Ectodermal cell (in vitro differentiated cells): ENCODE measurements at regions not wholly inside any gene's neighbourhood (a gene's known extent, or its start where the extent isn't known, plus 50 kb on each side); places are given as distances from the start of the nearest gene placed in this dataset.

ENCODE experiments used
- H3K27ac ChIP-seq: 2 replicates; pipeline ENCODE4 v1.7.0; 2013; ENCODE audit warnings: mild to moderate bottlenecking, low read depth, low read length; ENCODE audit not compliant: insufficient read depth, poor library complexity, severe bottlenecking
- H3K27me3 ChIP-seq: 2 replicates; pipeline ENCODE4 v1.7.0; 2013; ENCODE audit warnings: mild to moderate bottlenecking, low read length; ENCODE audit not compliant: insufficient read depth, control insufficient read depth, poor library complexity, severe bottlenecking
- H3K36me3 ChIP-seq: one replicate; pipeline ENCODE4 v1.7.0; 2013; ENCODE audit warnings: low read length; ENCODE audit not compliant: control insufficient read depth, insufficient read depth
- H3K4me1 ChIP-seq: one replicate; pipeline ENCODE4 v1.7.0; 2013; ENCODE audit warnings: low read length; ENCODE audit not compliant: control insufficient read depth, insufficient read depth
- H3K4me3 ChIP-seq: 2 replicates; pipeline ENCODE4 v1.7.0; 2013; ENCODE audit warnings: low read depth, low read length, control low read depth; ENCODE audit not compliant: insufficient read depth
- H3K9me3 ChIP-seq: 2 replicates; pipeline ENCODE4 v1.7.0; 2013; ENCODE audit warnings: mild to moderate bottlenecking, low read length, moderate library complexity; ENCODE audit not compliant: control insufficient read depth
- WGBS, 2 experiments: methylation state at CpG; one replicate each; pipeline ENCODE4 v1.1.7; 2013; ENCODE audit warnings: missing lambda C conversion rate in 2 of 2; 5-methylcytosine and 5-hydroxymethylcytosine counted together

DNA sequence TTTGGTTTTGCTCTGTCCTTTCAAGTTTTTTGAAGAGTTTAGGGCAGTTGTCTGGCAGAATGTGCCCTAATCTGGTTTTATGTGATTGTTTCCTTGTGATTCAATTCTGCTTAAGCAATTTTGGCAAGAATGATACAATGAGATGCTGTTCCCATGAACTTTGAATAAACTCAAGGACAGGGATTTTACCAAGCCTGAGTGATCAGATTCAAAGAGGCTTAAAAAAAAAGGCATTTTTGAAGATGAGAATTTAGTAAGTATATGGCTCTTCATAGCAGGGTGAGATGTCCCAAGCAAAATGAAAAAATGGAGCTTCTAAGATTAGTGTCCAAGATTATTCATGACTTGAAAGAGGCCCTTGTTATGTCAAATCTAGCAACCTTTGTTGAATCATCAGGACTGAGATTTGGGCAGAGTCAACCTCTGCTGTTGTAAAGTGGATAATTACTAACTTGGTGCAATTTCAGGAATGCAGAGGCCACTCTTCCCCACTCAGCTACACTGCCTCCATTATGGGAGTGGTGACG lies 180.6 kb upstream of the NUDT4 start:
- no peaks in the 10 kb centered on the region for H3K36me3 ChIP-seq
- 60 to 100% methylated on average over 1 of the region's 1 CpG for WGBS, 2 experiments

DNA sequence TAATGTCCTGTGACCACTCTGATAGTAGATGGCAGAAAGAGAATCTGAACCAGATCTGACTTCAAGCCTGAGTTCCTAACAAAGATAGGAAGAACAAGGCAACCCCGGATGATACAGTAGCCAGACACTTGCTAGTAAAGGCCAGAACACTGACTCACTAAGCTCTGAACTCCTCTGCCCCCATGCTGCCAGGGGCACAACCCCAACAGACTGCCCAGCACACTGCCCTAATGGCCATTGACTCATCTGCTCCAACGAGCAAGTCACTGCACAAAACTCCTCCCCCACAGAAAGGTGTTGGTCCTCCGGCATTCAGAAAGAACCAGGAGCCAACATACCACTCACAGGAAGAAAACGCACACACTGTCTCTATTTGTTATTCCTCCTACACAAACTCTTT lies 179.6 kb upstream of the NUDT4 start:
- Histone ChIP-seq H3K27me3 (no peaks in the 10 kb centered on the region), H3K9me3 (no peaks in the 10 kb centered on the region), H3K36me3 (no peaks in the 10 kb centered on the region), H3K27ac (no peak overlapping the region), H3K4me3 (no peak overlapping the region), H3K4me1 (no peaks in the 10 kb centered on the region)
- 80 to 84% methylated on average over 3 to 4 of the region's 4 CpGs for WGBS, 2 experiments

More for the DNA sequence above, 180.6 kb upstream of the NUDT4 start:
- no peak overlapping the region for H3K4me3 ChIP-seq
- no peaks in the 10 kb centered on the region for H3K4me1 ChIP-seq
- no peaks in the 10 kb centered on the region for H3K9me3 ChIP-seq
- no peaks in the 10 kb centered on the region for H3K27me3 ChIP-seq
- H3K27ac ChIP-seq: no peak overlapping the region

DNA sequence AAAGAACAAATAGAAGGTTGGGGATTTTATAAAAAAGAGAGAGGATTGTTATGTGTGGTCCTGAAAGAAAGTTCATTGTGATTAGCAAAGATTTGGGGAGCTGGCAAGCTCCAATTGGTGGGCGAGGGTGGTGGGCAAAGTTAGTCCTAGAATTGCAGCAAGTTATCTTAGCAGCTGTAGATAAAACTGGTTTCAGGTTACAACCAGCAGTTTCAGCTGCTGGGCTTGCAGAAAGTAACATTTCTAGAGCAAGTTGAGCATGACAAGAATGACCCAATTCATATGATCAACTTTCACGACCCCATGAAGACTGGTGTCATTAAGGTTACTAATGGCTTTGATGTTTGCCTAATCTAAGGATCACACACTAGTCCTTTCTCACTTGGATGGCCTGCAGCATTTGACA lies 177.9 kb upstream of the NUDT4 start:
- no peaks in the 10 kb centered on the region for H3K4me1 ChIP-seq
- H3K36me3 ChIP-seq: no peaks in the 10 kb centered on the region
- no peak overlapping the region for H3K27ac ChIP-seq
- WGBS, 2 experiments: 88 to 96% methylated on average over 2 of the region's 2 CpGs
- H3K9me3 ChIP-seq: no peaks in the 10 kb centered on the region
- H3K27me3 ChIP-seq: no peaks in the 10 kb centered on the region
- H3K4me3 ChIP-seq: no peak overlapping the region

DNA sequence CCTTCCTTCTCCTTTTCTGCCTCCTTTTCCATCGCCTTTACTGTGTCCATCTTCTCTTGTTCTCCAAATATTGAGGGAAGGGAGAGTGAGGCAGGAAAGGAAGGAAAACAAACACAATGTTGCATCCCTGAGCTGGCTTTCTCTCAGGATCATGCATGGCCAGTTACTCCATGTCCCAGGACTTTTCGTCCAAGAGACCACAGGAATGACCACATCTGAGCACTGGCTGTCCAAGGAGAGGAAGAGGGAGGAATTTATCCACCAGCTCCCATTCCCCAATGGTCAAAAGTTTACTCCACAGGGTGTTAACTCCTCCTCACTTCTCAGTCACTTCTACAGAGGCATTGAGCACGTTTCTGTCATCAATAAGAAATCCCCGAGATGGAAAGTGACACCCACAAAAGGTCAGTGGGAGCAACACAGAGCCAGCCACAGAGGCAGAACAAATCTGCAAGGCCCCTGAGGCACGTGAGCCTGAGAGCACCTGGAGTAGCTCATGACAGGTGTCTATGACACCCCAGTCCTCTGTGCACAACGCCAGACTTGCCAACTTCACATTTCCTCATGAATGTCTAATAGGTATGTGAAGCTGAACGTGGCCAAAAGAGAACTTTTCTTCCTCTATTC lies 177.3 kb upstream of the NUDT4 start:
- Histone ChIP-seq H3K36me3 (no peaks in the 10 kb centered on the region), H3K9me3 (no peaks in the 10 kb centered on the region), H3K4me3 (no peak overlapping the region), H3K4me1 (no peaks in the 10 kb centered on the region), H3K27me3 (no peaks in the 10 kb centered on the region), H3K27ac (no peak overlapping the region)
- WGBS, 2 experiments: 86 to 92% methylated on average over 7 of the region's 7 CpGs

DNA sequence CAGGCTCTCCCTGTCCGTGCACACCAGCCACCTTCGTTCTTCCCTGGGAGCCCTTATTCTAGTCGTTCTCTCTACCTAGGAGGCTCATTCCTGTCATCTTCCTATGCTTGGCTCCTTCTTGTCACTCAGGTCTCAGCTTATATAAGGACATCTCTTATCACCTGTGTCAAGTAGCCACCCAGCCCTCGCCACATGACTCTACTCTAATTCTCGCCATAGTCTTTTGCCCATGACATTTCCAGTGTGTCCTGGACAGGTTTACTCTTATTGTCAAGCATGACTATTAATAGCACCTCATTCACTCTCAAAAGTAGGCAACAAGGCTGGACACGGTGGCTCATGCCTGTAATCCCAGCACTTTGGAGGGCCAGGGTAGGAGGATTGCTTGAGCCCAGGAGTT lies 175.7 kb upstream of the NUDT4 start:
- Histone ChIP-seq H3K9me3 (no peaks in the 10 kb centered on the region), H3K27ac (no peak overlapping the region), H3K36me3 (no peaks in the 10 kb centered on the region), H3K27me3 (no peaks in the 10 kb centered on the region), H3K4me3 (no peak overlapping the region), H3K4me1 (no peaks in the 10 kb centered on the region)
- 89 to 95% methylated on average over 6 of the region's 6 CpGs for WGBS, 2 experiments

DNA sequence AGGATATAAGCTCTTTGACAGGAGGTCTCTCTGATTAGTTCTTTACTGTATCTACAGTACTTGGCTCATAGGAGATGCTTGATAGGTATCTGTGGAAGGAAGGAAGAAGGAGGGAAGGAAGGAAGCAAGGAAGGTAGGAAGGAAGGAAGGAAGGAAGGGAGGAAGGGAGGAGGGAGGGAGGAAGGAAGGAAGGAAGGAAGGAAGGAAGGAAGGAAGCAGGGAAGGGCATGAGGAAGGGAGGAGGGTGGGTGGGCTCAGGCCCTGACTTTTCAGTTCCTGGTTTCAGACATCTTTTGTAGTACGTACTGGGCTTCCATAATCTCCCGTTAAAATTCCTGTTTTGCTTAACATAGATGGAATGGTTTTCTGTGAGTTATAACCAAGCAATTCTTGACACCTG lies 175.0 kb upstream of the NUDT4 start:
- Histone ChIP-seq H3K36me3 (no peaks in the 10 kb centered on the region), H3K9me3 (no peaks in the 10 kb centered on the region), H3K27me3 (no peaks in the 10 kb centered on the region), H3K27ac (no peak overlapping the region), H3K4me3 (no peak overlapping the region), H3K4me1 (no peaks in the 10 kb centered on the region)
- 89 to 100% methylated on average over 2 of the region's 2 CpGs for WGBS, 2 experiments

DNA sequence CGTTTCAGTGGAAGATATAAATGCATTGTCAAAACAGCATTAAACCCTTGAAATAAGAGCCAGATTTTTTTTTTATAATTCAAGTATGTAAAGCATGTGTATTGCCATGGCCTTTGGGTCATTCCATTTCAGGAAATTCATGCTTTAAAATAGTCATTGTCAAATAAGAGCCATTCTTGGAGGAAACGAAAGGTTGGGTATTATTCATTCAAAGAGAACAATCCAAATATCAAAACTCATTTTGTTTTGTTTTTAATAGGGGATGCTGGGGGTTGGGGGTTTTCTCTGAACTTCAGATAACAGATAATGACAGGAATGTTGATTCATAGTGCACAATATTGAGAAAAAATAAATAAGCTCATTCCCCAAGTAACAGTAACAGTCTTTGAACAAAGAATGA lies 174.4 kb upstream of the NUDT4 start:
- H3K27ac ChIP-seq: no peak overlapping the region
- no peaks in the 10 kb centered on the region for H3K4me1 ChIP-seq
- no peak overlapping the region for H3K4me3 ChIP-seq
- H3K36me3 ChIP-seq: no peaks in the 10 kb centered on the region
- no peaks in the 10 kb centered on the region for H3K9me3 ChIP-seq
- H3K27me3 ChIP-seq: no peaks in the 10 kb centered on the region
- WGBS, 2 experiments: 93 to 100% methylated on average over 1 to 2 of the region's 2 CpGs

DNA sequence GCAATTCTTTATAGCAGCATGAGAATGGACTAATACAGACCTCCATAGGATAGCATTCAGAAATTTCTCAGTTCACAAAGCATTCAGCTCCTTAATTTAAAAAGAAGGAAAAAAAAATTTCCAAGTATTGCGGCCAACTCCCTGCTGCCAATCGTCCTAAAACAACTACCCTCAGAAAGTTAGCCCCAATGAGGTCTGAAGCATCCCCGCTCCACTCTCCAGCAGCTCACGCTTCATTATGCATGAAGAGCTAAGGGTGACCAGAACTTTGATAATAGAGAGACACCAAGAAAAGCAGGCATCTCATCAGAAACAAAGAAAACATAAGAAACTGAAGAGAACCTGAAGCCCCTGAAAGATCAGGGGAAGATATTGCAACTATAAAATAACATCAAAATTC lies 172.8 kb upstream of the NUDT4 start:
- H3K27me3 ChIP-seq: no peaks in the 10 kb centered on the region
- WGBS, 2 experiments: 89 to 91% methylated on average over 4 of the region's 4 CpGs

DNA sequence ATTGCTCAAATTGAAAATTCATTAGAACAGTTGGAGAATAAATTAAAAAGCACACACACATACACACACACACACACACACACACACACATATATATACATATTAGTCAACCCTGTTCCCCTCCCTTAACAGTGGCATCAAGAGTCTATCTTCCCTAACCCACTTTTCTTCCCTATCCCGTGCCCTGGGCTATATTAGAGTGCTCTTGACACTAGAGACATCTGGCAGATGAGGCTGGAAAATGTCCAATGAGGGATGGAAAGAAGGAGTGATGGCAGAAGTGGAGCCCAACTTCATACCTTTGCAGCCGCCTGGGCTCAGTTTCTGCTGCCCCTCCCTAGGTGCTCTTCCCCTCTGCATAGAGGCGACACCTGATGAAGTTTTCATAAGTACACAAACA lies 172.4 kb upstream of the NUDT4 start:
- H3K9me3 ChIP-seq: no peaks in the 10 kb centered on the region
- H3K4me1 ChIP-seq: no peaks in the 10 kb centered on the region
- no peaks in the 10 kb centered on the region for H3K36me3 ChIP-seq
- WGBS, 2 experiments: 96 to 97% methylated on average over 3 of the region's 3 CpGs
- no peak overlapping the region for H3K4me3 ChIP-seq
- H3K27me3 ChIP-seq: no peaks in the 10 kb centered on the region
- no peak overlapping the region for H3K27ac ChIP-seq

More for the DNA sequence above, 172.8 kb upstream of the NUDT4 start:
- no peaks in the 10 kb centered on the region for H3K36me3 ChIP-seq
- no peaks in the 10 kb centered on the region for H3K9me3 ChIP-seq
- no peak overlapping the region for H3K4me3 ChIP-seq
- H3K4me1 ChIP-seq: no peaks in the 10 kb centered on the region
- no peak overlapping the region for H3K27ac ChIP-seq

DNA sequence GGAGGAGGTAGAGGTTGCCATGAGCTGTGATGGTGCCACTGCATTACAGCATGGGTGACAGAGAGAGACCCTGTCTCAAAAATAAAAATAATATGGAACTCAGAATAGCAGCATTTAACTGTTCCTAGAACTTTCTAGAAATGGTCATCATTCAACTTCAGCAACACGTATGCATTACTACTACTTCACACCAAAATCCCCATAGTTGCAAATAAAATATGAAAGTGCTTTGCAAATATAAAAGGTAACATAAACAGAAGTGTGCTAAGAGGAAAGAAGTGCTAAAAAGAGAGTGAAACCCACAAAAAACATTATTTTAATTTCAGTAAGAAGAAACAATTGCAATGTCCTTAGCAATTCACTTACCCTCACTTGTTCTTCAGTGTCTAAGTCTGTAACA lies 169.7 kb upstream of the NUDT4 start:
- no peaks in the 10 kb centered on the region for H3K27me3 ChIP-seq
- H3K36me3 ChIP-seq: no peaks in the 10 kb centered on the region
- H3K4me1 ChIP-seq: no peaks in the 10 kb centered on the region
- 100% methylated on average over 1 of the region's 1 CpG; no CpG with 5 or more reads in 1 of the 2 experiments for WGBS, 2 experiments
- H3K9me3 ChIP-seq: no peaks in the 10 kb centered on the region
- no peak overlapping the region for H3K4me3 ChIP-seq
- no peak overlapping the region for H3K27ac ChIP-seq
